Stimulated activated memory B cell treated with anti-CD40 and anti-IgM and Interleukin-4, amounts not matched to agents 10 μg/mL and 1 μg/mL and 100 μg/mL, for 72 hours (primary cell): ENCODE measurements at regions not wholly inside any gene's neighbourhood (a gene's known extent, or its start where the extent isn't known, plus 50 kb on each side); places are given as distances from the start of the nearest gene placed in this dataset.
"Not testable (repeated sequence)": the region's sequence is repeated elsewhere in the genome, so short reads cannot be mapped to it uniquely, and the experiment has no call there.

Source experiments
- ATAC-seq: fragments of 150-1000 bp; cut with Tn5 transposase; 2 replicates; pipeline ENCODE4 v1.10.0; 2021
- H3K27ac Mint-ChIP-seq: one replicate; pipeline ENCODE4 v1.8.0; 2022; ENCODE audit warnings: mild to moderate bottlenecking, mixed read lengths
- H3K27me3 Mint-ChIP-seq: one replicate; pipeline ENCODE4 v1.8.0; 2022; ENCODE audit warnings: mixed read lengths
- H3K36me3 Mint-ChIP-seq: one replicate; pipeline ENCODE4 v1.8.0; 2022; ENCODE audit warnings: mixed read lengths
- H3K4me1 Mint-ChIP-seq: one replicate; pipeline ENCODE4 v1.8.0; 2022; ENCODE audit warnings: mixed read lengths
- H3K4me3 Mint-ChIP-seq: one replicate; pipeline ENCODE4 v1.8.0; 2022; ENCODE audit warnings: mild to moderate bottlenecking, moderate library complexity, mixed read lengths
- H3K9me3 Mint-ChIP-seq: one replicate; pipeline ENCODE4 v1.8.0; 2022; ENCODE audit warnings: mixed read lengths

DNA sequence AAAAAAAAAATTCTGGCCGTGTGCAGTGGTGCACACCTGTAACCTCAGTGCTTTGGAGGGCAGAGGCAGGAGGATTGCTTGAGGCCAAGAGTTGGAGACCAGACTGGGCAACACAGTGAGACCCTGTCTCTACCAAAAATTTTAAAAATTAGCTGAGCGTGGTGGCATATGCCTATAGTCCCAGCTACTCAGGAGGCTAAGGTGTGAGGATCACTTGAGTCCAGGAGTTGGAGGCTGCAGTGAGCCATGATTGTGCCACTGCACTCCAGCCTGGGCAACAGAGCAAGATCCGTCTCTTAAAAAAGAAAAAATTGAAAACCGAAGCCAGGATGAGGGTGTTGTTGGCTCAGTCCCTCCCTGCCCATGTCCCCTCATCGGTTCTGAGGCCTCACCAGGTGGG is 55.9 kb upstream of the PAX7 start:
- H3K36me3 Mint-ChIP-seq, result no peaks in the 10 kb centered on the region
- peaks cover 2% of the 10 kb centered on the region for H3K9me3 Mint-ChIP-seq
- H3K27me3 Mint-ChIP-seq, result peaks cover 35% of the 10 kb centered on the region
- ATAC-seq, result no peak
- no peak overlapping the region for H3K27ac Mint-ChIP-seq
- no peak overlapping the region for H3K4me3 Mint-ChIP-seq
- peaks cover 19% of the 10 kb centered on the region for H3K4me1 Mint-ChIP-seq

DNA sequence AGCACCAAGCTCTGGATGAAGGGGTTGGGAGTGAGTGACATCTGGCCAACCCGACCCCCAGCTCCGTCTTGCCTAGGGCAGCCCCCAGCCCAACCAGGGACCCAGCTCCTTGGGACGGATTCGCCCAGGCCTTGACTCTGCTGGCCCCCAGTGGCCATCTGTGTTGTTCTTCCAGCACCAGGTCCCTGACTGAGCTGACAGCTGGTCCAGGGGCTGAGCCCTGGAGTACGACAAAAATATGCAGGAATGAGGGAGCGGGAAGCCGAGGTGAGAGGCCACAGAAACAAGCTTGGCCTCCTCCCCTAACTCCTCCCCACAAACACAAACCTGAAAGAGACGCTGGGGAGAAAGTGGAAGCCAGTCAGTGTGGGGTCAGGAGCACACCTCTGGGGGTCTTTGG is 55.0 kb upstream of the PAX7 start:
- Mint-ChIP-seq H3K27ac (no peak overlapping the region), H3K4me3 (no peak overlapping the region), H3K27me3 (peaks cover 30% of the 10 kb centered on the region), H3K36me3 (no peaks in the 10 kb centered on the region), H3K9me3 (peaks cover 2% of the 10 kb centered on the region), H3K4me1 (peaks cover 19% of the 10 kb centered on the region)
- peak; percentile 52 for ATAC-seq

DNA sequence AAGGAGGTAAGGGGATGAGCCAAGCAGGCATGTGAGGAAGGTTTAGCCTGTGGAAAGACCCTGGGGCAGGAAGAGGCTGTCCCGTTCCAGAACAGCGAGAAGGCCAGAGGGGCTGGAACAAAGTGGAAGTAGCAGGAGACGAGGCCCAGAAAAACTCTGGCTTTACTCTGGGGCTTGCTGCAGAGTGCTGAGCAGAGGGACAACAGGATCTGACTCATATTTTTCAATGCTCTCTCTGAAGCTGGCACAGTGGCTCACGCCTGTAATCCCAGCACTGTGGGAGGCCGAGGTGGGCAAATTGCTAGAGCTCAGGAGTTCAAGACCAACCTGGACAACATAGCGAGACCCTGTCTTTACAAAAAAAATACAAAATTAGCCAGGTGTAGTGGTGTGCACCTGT is 52.4 kb upstream of the PAX7 start:
- H3K36me3 Mint-ChIP-seq, result no peaks in the 10 kb centered on the region
- no peak overlapping the region for H3K27ac Mint-ChIP-seq
- H3K4me3 Mint-ChIP-seq, result no peak overlapping the region
- peaks cover 6% of the 10 kb centered on the region for H3K4me1 Mint-ChIP-seq
- H3K9me3 Mint-ChIP-seq, result peaks cover 2% of the 10 kb centered on the region
- no peak for ATAC-seq
- peaks cover 30% of the 10 kb centered on the region for H3K27me3 Mint-ChIP-seq

DNA sequence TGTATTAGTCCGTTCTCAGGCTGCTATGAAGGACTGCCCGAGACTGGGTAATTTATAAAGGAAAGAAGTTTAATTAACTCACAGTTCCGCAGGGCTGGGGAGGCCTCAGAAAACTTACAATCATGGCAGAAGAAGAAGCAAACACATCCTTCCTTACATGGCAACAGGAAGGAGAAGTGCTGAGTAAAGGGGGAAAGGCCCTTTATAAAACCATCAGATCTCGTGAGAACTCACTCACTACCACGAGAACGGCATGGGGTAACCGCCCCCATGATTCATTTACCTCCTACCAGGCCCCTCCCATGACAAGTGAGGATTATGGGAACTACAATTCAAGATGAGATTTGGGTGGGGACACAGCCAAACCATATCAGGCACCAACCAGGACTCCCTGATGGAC is 51.4 kb upstream of the PAX7 start:
- not testable (repeated sequence) for H3K4me3 Mint-ChIP-seq, H3K36me3 Mint-ChIP-seq

DNA sequence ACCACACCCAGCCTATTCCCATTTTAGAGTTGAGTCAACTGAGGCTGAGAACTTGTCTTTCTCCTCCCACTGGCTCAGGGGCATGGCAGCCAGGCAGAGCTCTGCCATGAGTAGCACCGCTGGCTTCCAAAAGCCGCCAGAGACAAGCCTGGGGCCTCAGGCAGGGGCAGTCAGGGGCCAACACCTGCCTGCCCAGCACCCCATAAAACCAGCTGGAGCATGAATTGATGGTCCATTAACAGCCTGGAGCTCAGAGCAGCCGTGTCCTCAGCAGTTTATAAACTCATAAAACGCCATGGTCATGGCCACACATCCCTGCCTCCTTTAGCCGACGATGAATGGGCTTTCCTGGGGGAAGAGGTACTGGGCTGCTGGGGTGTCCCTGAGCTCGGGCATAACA is 50.6 kb upstream of the PAX7 start:
- Mint-ChIP-seq H3K4me3 (no peak overlapping the region), H3K9me3 (peaks cover 2% of the 10 kb centered on the region), H3K27ac (no peak overlapping the region), H3K4me1 (peaks cover 5% of the 10 kb centered on the region), H3K27me3 (peaks cover 44% of the 10 kb centered on the region), H3K36me3 (no peaks in the 10 kb centered on the region)
- ATAC-seq, result no peak

More for the DNA sequence above, 51.4 kb upstream of the PAX7 start:
- peaks cover 36% of the 10 kb centered on the region for H3K27me3 Mint-ChIP-seq
- not testable (repeated sequence) for ATAC-seq, H3K9me3 Mint-ChIP-seq, H3K4me1 Mint-ChIP-seq, H3K27ac Mint-ChIP-seq

DNA sequence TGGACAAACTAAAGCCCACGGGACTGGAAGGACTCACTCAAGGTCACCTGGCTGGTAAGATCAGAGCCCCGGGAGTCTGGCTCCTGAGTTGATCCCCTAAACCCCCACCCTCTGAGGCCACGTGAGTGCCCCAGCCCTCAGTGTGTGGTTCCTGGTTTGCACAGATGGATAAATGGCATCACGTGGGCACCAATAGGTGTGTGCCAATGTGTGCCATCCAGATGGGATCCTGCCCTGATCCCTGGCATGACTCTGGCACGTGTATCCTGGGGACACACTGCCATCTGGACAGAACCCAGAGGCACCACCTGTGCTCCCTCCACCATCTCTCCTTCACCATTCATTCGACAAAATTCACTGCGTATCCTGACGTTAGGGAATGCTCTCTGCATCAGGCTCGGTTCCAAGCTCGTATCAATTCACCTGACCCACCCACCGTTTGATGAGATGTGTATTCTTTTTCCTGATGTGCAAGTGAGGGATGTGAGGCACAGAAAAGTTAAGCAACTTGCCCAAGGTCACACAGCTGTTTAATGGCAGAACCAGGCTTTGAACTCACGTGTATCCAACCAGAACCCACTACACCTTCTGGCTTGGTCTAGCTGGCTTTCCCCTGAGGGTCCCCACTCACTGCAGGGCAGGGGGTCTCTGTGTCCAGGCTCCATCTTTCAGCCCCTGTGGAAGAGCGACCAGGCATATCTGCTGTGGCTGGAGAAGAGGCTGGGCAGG is 49.8 kb upstream of the PAX7 start:
- no peak overlapping the region for H3K4me3 Mint-ChIP-seq
- H3K27me3 Mint-ChIP-seq, result peaks cover 46% of the 10 kb centered on the region
- peaks cover 5% of the 10 kb centered on the region for H3K4me1 Mint-ChIP-seq
- no peaks in the 10 kb centered on the region for H3K36me3 Mint-ChIP-seq
- ATAC-seq, result no peak
- no peak overlapping the region for H3K27ac Mint-ChIP-seq
- H3K9me3 Mint-ChIP-seq, result peaks cover 2% of the 10 kb centered on the region
